ENCODE measurements at regions not wholly inside any gene's neighbourhood (a gene's known extent, or its start where the extent isn't known, plus 50 kb on each side); places are given as distances from the start of the nearest gene placed in this dataset.

DNA sequence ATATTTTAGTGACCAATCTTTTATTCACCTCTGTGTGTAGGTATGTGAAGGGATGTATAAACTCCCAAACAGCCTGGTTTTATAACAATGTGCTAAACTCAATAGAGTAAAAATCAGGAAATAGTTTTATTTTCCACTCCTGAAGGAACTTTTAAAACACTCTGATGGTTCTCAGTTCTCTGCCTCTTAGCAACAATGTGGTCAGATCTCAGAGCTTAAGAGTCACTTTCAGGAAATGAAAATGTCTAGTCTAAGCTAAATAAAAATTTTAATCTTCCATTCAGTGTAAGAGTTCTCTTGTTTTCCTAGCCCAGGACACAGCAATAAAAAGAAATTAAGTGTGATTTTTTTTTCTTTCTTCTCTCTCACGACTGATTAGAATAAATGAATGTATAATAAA lies 718.0 kb downstream of the C12orf50 start:
- no peak overlapping the region for H3K23ac ChIP-seq (ENCODE audit: low read length in 2 of 2)
- H3K14ac ChIP-seq (ENCODE audit: low read length in 2 of 2): no peak overlapping the region
- H4K91ac ChIP-seq (ENCODE audit: low read length): no peak overlapping the region
- WGBS: no CpG with 5 or more reads among the region's 1 CpG
- H3K36me3 ChIP-seq (ENCODE audit: control insufficient read depth in 1 of 2, insufficient read depth in 2 of 2, low read depth in 1 of 2, low read length in 2 of 2): no peaks in the 10 kb centered on the region
- H2BK5ac ChIP-seq (ENCODE audit: low read depth, low read length, poor library complexity, severe bottlenecking): no peak overlapping the region
- H3K27ac ChIP-seq (ENCODE audit: low read length, poor library complexity, severe bottlenecking): no peak overlapping the region
- no peak overlapping the region for H2BK12ac ChIP-seq (ENCODE audit: low read length in 2 of 2)
- no peaks in the 10 kb centered on the region for H3K79me1 ChIP-seq (replicated peaks; ENCODE audit: low read length, poor library complexity, severe bottlenecking)
- H3K9ac ChIP-seq (ENCODE audit: low read length): peak overlapping the region; percentile 23
- H2BK15ac ChIP-seq (ENCODE audit: low read depth, poor library complexity, severe bottlenecking): no peak overlapping the region
- DNase-seq: no peak
- H2AFZ ChIP-seq (ENCODE audit: low read depth, low read length): no peak overlapping the region
- no peak overlapping the region for H3K4me2 ChIP-seq (ENCODE audit: low read length, poor library complexity, severe bottlenecking)
- H3K9me3 ChIP-seq (ENCODE audit: control insufficient read depth, low read length): no peaks in the 10 kb centered on the region
- H2AK5ac ChIP-seq (ENCODE audit: low read length, severe bottlenecking): no peak overlapping the region
- H2BK120ac ChIP-seq (ENCODE audit: low read depth, low read length): no peak overlapping the region
- no peak overlapping the region for H3K4ac ChIP-seq (ENCODE audit: low read depth in 1 of 2, low read length in 2 of 2)
- no peaks in the 10 kb centered on the region for H3K27me3 ChIP-seq (ENCODE audit: control insufficient read depth in 1 of 2, insufficient read depth in 1 of 2, low read length in 2 of 2)
- H3K18ac ChIP-seq (ENCODE audit: low read depth in 1 of 2, low read length in 2 of 2): no peak overlapping the region
- H4K8ac ChIP-seq (ENCODE audit: low read length): no peak overlapping the region
- H3K4me3 ChIP-seq (ENCODE audit: insufficient read depth in 1 of 2, low read depth in 1 of 2, low read length in 2 of 2): no peak overlapping the region
- no peaks in the 10 kb centered on the region for H3K4me1 ChIP-seq (ENCODE audit: control insufficient read depth, insufficient read depth, low read depth, low read length)

DNA sequence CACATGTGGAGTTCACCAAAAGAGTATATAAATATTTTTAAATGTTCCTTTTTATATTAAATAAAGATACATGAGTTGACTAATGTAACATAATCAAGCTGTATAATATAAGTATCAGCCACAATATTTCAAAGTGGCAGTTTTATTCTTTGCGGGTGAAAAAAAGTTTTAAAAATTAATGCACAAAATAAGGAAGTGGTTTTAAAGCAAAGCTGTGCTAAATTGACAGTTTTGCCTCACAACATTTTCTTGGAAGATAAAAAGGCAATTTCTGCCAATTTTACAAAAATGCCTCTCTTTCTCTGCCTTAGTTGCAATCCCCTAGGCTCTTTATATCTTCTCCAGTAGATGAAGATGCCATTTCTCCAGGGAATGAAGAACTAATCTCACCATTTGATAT lies 719.1 kb downstream of the C12orf50 start:
- Histone ChIP-seq H3K4me3 (ENCODE audit: insufficient read depth in 1 of 2, low read depth in 1 of 2, low read length in 2 of 2) (no peak overlapping the region), H2BK120ac (ENCODE audit: low read depth, low read length) (no peak overlapping the region), H2BK12ac (ENCODE audit: low read length in 2 of 2) (no peak overlapping the region), H3K36me3 (ENCODE audit: control insufficient read depth in 1 of 2, insufficient read depth in 2 of 2, low read depth in 1 of 2, low read length in 2 of 2) (no peaks in the 10 kb centered on the region), H3K4me2 (ENCODE audit: low read length, poor library complexity, severe bottlenecking) (no peak overlapping the region), H2BK15ac (ENCODE audit: low read depth, poor library complexity, severe bottlenecking) (no peak overlapping the region), H3K23ac (ENCODE audit: low read length in 2 of 2) (no peak overlapping the region), H3K4me1 (ENCODE audit: control insufficient read depth, insufficient read depth, low read depth, low read length) (no peaks in the 10 kb centered on the region), H3K4ac (ENCODE audit: low read depth in 1 of 2, low read length in 2 of 2) (no peak overlapping the region), H2BK5ac (ENCODE audit: low read depth, low read length, poor library complexity, severe bottlenecking) (no peak overlapping the region), H3K79me1 (replicated peaks; ENCODE audit: low read length, poor library complexity, severe bottlenecking) (no peaks in the 10 kb centered on the region), H3K27ac (ENCODE audit: low read length, poor library complexity, severe bottlenecking) (no peak overlapping the region), H3K18ac (ENCODE audit: low read depth in 1 of 2, low read length in 2 of 2) (no peak overlapping the region), H2AFZ (ENCODE audit: low read depth, low read length) (no peak overlapping the region), H3K9ac (ENCODE audit: low read length) (no peak overlapping the region), H4K8ac (ENCODE audit: low read length) (no peak overlapping the region), H2AK5ac (ENCODE audit: low read length, severe bottlenecking) (no peak overlapping the region), H3K14ac (ENCODE audit: low read length in 2 of 2) (no peak overlapping the region), H3K27me3 (ENCODE audit: control insufficient read depth in 1 of 2, insufficient read depth in 1 of 2, low read length in 2 of 2) (no peaks in the 10 kb centered on the region), H4K91ac (ENCODE audit: low read length) (no peak overlapping the region), H3K9me3 (ENCODE audit: control insufficient read depth, low read length) (no peaks in the 10 kb centered on the region)
- WGBS: 100% methylated on average over 1 of the region's 1 CpG
- DNase-seq: no peak

DNA sequence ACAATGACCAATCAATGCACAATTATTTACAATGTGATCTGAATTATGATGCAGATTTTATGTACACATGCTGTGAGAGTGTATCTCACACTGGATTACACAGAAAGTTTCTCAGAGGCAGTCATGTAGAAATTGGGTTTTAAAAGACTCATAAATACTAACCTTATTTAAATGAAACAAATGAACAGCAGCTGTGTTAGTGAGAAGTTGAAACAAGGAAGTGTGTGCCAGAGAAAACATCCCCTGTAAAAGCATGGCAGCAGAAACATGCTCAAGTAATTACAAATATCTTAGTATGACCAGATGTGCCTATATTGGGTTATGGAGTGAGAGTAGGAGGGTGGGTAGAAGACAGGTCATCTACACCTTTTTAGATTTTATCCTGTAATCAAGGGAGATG lies 723.7 kb downstream of the C12orf50 start:
- Histone ChIP-seq H3K4me1 (ENCODE audit: control insufficient read depth, insufficient read depth, low read depth, low read length) (no peaks in the 10 kb centered on the region), H2BK15ac (ENCODE audit: low read depth, poor library complexity, severe bottlenecking) (no peak overlapping the region), H3K27ac (ENCODE audit: low read length, poor library complexity, severe bottlenecking) (no peak overlapping the region), H2BK5ac (ENCODE audit: low read depth, low read length, poor library complexity, severe bottlenecking) (no peak overlapping the region), H2BK12ac (ENCODE audit: low read length in 2 of 2) (no peak overlapping the region), H3K4ac (ENCODE audit: low read depth in 1 of 2, low read length in 2 of 2) (no peak overlapping the region), H3K27me3 (ENCODE audit: control insufficient read depth in 1 of 2, insufficient read depth in 1 of 2, low read length in 2 of 2) (no peaks in the 10 kb centered on the region), H3K9me3 (ENCODE audit: control insufficient read depth, low read length) (no peaks in the 10 kb centered on the region), H4K91ac (ENCODE audit: low read length) (no peak overlapping the region), H2BK120ac (ENCODE audit: low read depth, low read length) (no peak overlapping the region), H3K36me3 (ENCODE audit: control insufficient read depth in 1 of 2, insufficient read depth in 2 of 2, low read depth in 1 of 2, low read length in 2 of 2) (no peaks in the 10 kb centered on the region), H2AK5ac (ENCODE audit: low read length, severe bottlenecking) (no peak overlapping the region), H4K8ac (ENCODE audit: low read length) (no peak overlapping the region), H3K4me3 (ENCODE audit: insufficient read depth in 1 of 2, low read depth in 1 of 2, low read length in 2 of 2) (no peak overlapping the region), H3K18ac (ENCODE audit: low read depth in 1 of 2, low read length in 2 of 2) (no peak overlapping the region), H3K9ac (ENCODE audit: low read length) (no peak overlapping the region), H3K23ac (ENCODE audit: low read length in 2 of 2) (no peak overlapping the region), H3K14ac (ENCODE audit: low read length in 2 of 2) (no peak overlapping the region), H3K79me1 (replicated peaks; ENCODE audit: low read length, poor library complexity, severe bottlenecking) (no peaks in the 10 kb centered on the region), H2AFZ (ENCODE audit: low read depth, low read length) (no peak overlapping the region), H3K4me2 (ENCODE audit: low read length, poor library complexity, severe bottlenecking) (no peak overlapping the region)
- no peak for DNase-seq

DNA sequence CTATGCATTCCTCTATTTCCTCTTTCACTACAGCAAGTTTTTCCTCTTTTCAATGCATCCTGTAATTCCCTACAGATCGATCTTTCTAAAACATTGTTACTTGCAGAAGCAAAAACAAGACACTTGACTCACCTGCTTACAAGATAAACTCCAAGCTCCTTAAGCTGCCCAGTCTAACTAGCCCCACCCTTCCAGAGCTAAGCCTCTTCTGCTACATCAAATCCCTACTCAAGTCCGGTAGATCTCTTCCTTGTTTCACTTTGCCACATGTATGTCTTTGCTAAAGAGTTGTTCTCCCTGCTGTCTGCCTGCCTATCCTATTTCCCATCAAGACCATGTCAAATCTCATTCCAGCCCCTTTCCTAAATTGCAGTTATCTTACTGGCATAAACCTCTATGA lies 724.8 kb downstream of the C12orf50 start:
- H3K4ac ChIP-seq (ENCODE audit: low read depth in 1 of 2, low read length in 2 of 2): no peak overlapping the region
- no peaks in the 10 kb centered on the region for H3K79me1 ChIP-seq (replicated peaks; ENCODE audit: low read length, poor library complexity, severe bottlenecking)
- H3K27ac ChIP-seq (ENCODE audit: low read length, poor library complexity, severe bottlenecking): no peak overlapping the region
- no peak overlapping the region for H2BK15ac ChIP-seq (ENCODE audit: low read depth, poor library complexity, severe bottlenecking)
- H4K8ac ChIP-seq (ENCODE audit: low read length): no peak overlapping the region
- no peak overlapping the region for H3K4me3 ChIP-seq (ENCODE audit: insufficient read depth in 1 of 2, low read depth in 1 of 2, low read length in 2 of 2)
- H3K36me3 ChIP-seq (ENCODE audit: control insufficient read depth in 1 of 2, insufficient read depth in 2 of 2, low read depth in 1 of 2, low read length in 2 of 2): no peaks in the 10 kb centered on the region
- H3K4me2 ChIP-seq (ENCODE audit: low read length, poor library complexity, severe bottlenecking): no peak overlapping the region
- H4K91ac ChIP-seq (ENCODE audit: low read length): no peak overlapping the region
- DNase-seq: no peak
- H2BK5ac ChIP-seq (ENCODE audit: low read depth, low read length, poor library complexity, severe bottlenecking): no peak overlapping the region
- H2AK5ac ChIP-seq (ENCODE audit: low read length, severe bottlenecking): peak overlapping the region; percentile 15
- H3K23ac ChIP-seq (ENCODE audit: low read length in 2 of 2): no peak overlapping the region
- no peak overlapping the region for H3K18ac ChIP-seq (ENCODE audit: low read depth in 1 of 2, low read length in 2 of 2)
- no peak overlapping the region for H2BK12ac ChIP-seq (ENCODE audit: low read length in 2 of 2)
- H3K27me3 ChIP-seq (ENCODE audit: control insufficient read depth in 1 of 2, insufficient read depth in 1 of 2, low read length in 2 of 2): no peaks in the 10 kb centered on the region
- 88% methylated on average over 2 of the region's 2 CpGs for WGBS
- H3K4me1 ChIP-seq (ENCODE audit: control insufficient read depth, insufficient read depth, low read depth, low read length): no peaks in the 10 kb centered on the region
- H2AFZ ChIP-seq (ENCODE audit: low read depth, low read length): no peak overlapping the region
- no peak overlapping the region for H3K9ac ChIP-seq (ENCODE audit: low read length)
- H3K14ac ChIP-seq (ENCODE audit: low read length in 2 of 2): no peak overlapping the region
- H3K9me3 ChIP-seq (ENCODE audit: control insufficient read depth, low read length): no peaks in the 10 kb centered on the region
- no peak overlapping the region for H2BK120ac ChIP-seq (ENCODE audit: low read depth, low read length)

All from mesenchymal stem cell (in vitro differentiated cells and primary cell).